GM10847 (cell line): ENCODE measurements at regions not wholly inside any gene's neighbourhood (a gene's known extent, or its start where the extent isn't known, plus 50 kb on each side); places are given as distances from the start of the nearest gene placed in this dataset.

Source experiments
- POLR2A ChIP-seq: IDR thresholded peaks from 2 replicates; pipeline ENCODE4 v1.6.1; 2011; ENCODE audit not compliant: insufficient read length; ENCODE audit errors: extremely low read depth

DNA sequence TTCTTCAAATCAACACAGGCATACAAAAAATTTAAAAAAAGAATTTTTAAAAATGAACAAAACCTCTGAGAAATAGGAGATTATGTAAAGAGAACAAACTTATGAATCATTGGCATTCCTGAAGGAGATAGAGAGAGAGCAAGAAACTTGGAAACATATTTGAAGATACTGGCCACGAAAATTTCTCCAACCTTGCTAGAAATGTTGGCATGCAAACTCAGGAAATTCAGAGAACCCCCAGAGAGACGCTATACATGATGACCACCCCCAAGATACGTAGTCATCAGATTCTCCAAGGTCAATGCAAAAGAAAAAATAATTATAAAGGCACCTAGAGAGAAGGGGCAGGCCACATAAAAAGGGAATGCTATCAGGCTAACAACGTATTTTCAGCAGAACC lies 472.5 kb downstream of the MTRR start:
- TF ChIP-seq POLR2A, result no peak

- TF ChIP-seq POLR2A, result no peak
Observed at GRCh38 chr5:8347984-8348383, 479.0 kb downstream of the MTRR start.

GRCh38 chr5:8349855-8350254 lies 480.9 kb downstream of the MTRR start:
- no peak for TF ChIP-seq POLR2A

- no peak for TF ChIP-seq POLR2A
Observed at GRCh38 chr5:8350644-8351339, 481.8 kb downstream of the MTRR start.

DNA sequence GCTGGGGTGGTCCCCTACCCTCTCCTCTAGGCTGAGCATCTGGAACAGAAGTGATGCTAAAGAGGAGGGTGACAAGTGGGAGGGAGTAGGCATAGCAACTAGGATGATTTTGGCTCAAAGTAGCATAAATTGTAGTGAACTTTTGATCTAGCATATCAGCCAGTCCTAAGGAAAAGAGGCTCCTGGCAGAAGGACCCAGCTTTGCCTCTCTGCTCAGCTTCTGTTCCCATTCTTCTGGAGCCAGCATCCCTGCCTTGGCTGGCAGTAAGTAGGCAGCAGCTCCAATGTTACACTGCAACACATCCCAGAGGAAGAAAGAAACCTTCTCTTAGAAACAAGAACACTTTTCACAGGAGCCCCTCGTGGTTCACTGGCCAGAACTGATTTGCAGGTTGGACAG lies 487.0 kb downstream of the MTRR start:
- no peak for TF ChIP-seq POLR2A

- no peak for TF ChIP-seq POLR2A
Observed at GRCh38 chr5:8360012-8360411, 491.1 kb downstream of the MTRR start.

GRCh38 chr5:8362495-8362894 lies 493.5 kb downstream of the MTRR start:
- TF ChIP-seq POLR2A, result no peak

- TF ChIP-seq POLR2A, result no peak
Observed at GRCh38 chr5:8363138-8363537, 494.2 kb downstream of the MTRR start.

- TF ChIP-seq POLR2A, result no peak
Observed at GRCh38 chr5:8366266-8366665, 497.3 kb downstream of the MTRR start.

DNA sequence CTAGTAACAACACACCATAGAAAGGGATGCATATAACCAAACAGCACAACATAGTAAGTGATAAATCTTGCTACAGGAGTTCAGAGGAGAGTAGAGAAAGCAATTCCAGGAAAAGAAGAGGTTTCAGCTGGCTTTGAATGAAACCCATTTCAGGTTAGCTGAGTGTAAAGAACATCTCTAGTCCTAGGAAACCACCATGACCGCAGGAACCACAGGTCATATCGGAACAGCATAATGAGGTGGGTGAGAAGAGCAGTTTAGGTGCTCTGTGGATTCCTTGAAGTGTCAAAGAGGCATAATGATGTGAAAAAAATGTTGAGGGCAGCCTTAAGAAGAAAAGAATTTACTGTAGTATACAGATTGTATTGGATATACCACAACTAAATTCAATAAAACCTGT lies 507.5 kb downstream of the MTRR start:
- no peak for TF ChIP-seq POLR2A

DNA sequence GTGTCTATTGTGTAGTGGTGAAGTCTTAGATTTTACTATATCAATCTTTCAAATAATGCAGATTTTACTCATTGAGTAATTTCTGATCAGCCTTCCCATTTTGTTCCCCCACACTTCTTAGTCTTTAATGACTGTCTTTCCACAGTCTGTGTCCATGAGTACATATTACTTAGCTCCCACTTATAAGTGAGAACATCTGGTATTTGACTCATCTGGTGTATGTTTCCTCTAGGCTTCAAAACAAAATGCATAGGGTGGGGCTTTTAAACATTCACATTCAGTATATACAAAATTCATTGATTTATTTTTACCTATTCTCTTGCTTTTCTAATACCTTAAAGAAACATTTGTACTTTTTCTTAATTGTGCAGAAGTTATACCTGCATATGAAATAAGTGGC lies 513.0 kb downstream of the MTRR start:
- TF ChIP-seq POLR2A, result no peak

- no peak for TF ChIP-seq POLR2A
Observed at GRCh38 chr5:8382456-8382855, 513.5 kb downstream of the MTRR start.

DNA sequence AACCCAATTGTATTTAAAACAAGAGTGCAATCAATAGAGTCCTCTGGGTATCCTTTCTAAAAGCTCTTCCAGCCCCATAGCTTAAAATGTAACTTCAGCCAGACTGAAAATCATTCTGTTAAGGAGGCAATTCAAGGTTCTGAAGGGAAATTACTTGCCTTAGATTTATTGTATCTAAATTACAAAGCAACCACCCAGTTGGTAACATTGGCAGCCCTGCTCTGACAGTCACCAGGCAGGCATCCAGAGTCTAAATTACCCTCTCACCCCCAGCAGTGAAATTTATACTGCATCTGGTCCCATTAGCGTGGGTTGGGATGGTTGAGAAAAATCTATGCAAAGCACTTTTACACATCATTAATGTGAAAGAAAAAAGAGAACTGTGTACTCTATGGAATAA lies 514.7 kb downstream of the MTRR start:
- no peak for TF ChIP-seq POLR2A

DNA sequence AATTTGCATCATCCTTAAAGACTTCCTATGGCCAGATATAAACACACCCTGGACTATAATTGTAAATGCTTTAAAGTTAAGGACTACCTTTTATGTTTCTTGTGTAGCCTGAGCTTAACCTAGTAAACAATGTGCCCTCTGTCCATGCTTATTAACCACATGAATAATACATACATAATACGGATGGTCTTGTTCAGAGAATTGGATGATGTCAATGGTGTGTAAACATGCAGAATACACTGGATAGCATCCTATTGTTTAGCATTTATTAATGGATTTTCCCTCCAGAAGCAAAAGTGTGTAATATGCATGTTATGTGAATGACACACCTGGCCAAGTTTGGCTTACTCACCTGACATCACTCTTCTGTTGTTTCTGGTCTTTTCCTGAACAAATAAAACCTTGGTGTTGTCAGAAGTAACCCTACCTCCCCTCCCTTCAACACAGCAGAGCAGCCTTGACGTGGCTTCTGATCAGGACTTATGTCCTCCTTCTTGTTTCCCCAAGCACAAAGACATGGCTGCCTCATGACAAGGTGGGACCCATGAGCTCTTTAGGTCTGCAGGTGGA lies 517.9 kb downstream of the MTRR start:
- TF ChIP-seq POLR2A, result no peak

DNA sequence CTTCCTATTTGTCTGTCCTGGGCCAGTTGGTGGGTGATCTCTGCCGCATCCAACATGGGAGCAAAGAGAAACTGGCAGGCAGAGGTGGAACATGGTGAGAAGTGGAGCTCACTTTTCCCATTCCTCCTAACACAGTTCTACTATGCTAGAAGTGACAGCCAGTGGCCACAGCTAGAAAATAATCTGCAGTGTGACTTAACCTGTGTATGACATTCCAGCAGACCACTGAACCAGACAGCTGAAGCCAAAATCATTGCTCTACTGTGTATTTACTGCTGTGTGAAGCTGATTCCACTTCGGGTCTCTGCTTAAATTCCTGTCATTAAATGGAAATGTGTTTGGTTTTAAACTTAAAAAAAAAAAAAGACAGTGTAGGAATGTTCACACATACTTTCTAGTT lies 523.0 kb downstream of the MTRR start:
- TF ChIP-seq POLR2A, result no peak

- TF ChIP-seq POLR2A, result no peak
Observed at GRCh38 chr5:8393240-8393639, 524.3 kb downstream of the MTRR start.

GRCh38 chr5:8394965-8395364 lies 526.0 kb downstream of the MTRR start:
- TF ChIP-seq POLR2A, result no peak
